HEK293 (cell line): ENCODE measurements at regions not wholly inside any gene's neighbourhood (a gene's known extent, or its start where the extent isn't known, plus 50 kb on each side); places are given as distances from the start of the nearest gene placed in this dataset.
"Not testable (repeated sequence)": the region's sequence is repeated elsewhere in the genome, so short reads cannot be mapped to it uniquely, and the experiment has no call there.

Experiments
- CTCF ChIA-PET: fragments of 350-600 bp; formaldehyde crosslinking; extraction: SDS; loops from one replicate; lab custom pipeline; 2021; ENCODE audit warnings: antibody characterized with exemption; lab: Yijun Ruan, JAX
- POLR2A ChIA-PET: fragments of 300-600 bp; formaldehyde crosslinking; extraction: SDS; loops from one replicate; lab custom pipeline; 2020; ENCODE audit warnings: antibody characterized with exemption, inconsistent platforms; lab: Yijun Ruan, JAX
- H3K27ac ChIP-seq: fragments of 200-500 bp; sonication (Bioruptor generic); 2 replicates; pipeline ENCODE4 v1.5.1; 2014; ENCODE audit warnings: low read depth, low read length, control low read depth, inconsistent platforms; ENCODE audit errors: extremely low read depth
- H3K36me3 ChIP-seq, 2 experiments: fragments of 200-500 bp in 1 of 2; sonication (Bioruptor generic) in 1 of 2; 1 replicate in 1 of 2; 2 replicates in 1 of 2; pipeline ENCODE4 v1.5.1; 2014 to 2017; ENCODE audit warnings: inconsistent platforms in 2 of 2, low read length in 2 of 2; ENCODE audit not compliant: control insufficient read depth in 2 of 2, insufficient read depth in 1 of 2
- H3K4me1 ChIP-seq: fragments of 200-500 bp; sonication (Bioruptor generic); 2 replicates; pipeline ENCODE4 v1.5.1; 2014; ENCODE audit warnings: mild to moderate bottlenecking, low read length, inconsistent platforms; ENCODE audit not compliant: control insufficient read depth, insufficient read depth
- H3K4me3 ChIP-seq: 2 replicates; pipeline ENCODE4 v1.5.1; 2011; ENCODE audit warnings: low read depth, mild to moderate bottlenecking, control low read depth, low read length, moderate library complexity
- H3K9me3 ChIP-seq: fragments of 200-500 bp; sonication (Bioruptor generic); 2 replicates; pipeline ENCODE4 v1.5.1; 2014; ENCODE audit warnings: low read depth, low read length, inconsistent platforms; ENCODE audit not compliant: control insufficient read depth, insufficient read depth
- MEIS1 ChIP-seq: sonication (generic); formaldehyde crosslinking; IDR thresholded peaks from 2 replicates; pipeline ENCODE4 v1.8.1; 2022; ENCODE audit warnings: missing genetic modification reagents, mild to moderate bottlenecking, borderline replicate concordance
- OVOL3 ChIP-seq: fragments of 450-650 bp; formaldehyde crosslinking; IDR thresholded peaks from 2 replicates; pipeline ENCODE4 v1.5.1; 2016; ENCODE audit warnings: missing biosample characterization, missing genetic modification characterization
- WT1 ChIP-seq: fragments of 450-650 bp; formaldehyde crosslinking; IDR thresholded peaks from 2 replicates; pipeline ENCODE4 v1.5.1; 2016; ENCODE audit warnings: missing biosample characterization, missing genetic modification characterization
- YY2 ChIP-seq: fragments of 450-650 bp; formaldehyde crosslinking; IDR thresholded peaks from 2 replicates; pipeline ENCODE4 v1.5.1; 2016; ENCODE audit warnings: missing biosample characterization, missing genetic modification characterization
- ZBTB8A ChIP-seq: fragments of 450-650 bp; formaldehyde crosslinking; IDR thresholded peaks from 2 replicates; pipeline ENCODE4 v1.5.1; 2016; ENCODE audit warnings: missing biosample characterization, missing genetic modification characterization
- ZNF121 ChIP-seq: fragments of 450-650 bp; formaldehyde crosslinking; IDR thresholded peaks from 2 replicates; pipeline ENCODE4 v1.5.1; 2016; ENCODE audit warnings: missing biosample characterization, missing genetic modification characterization
- ZNF140 ChIP-seq: fragments of 450-650 bp; formaldehyde crosslinking; IDR thresholded peaks from 2 replicates; pipeline ENCODE4 v1.5.1; 2016; ENCODE audit warnings: missing biosample characterization, missing genetic modification characterization
- ZNF155 ChIP-seq: fragments of 450-650 bp; formaldehyde crosslinking; IDR thresholded peaks from 2 replicates; pipeline ENCODE4 v1.5.1; 2016; ENCODE audit warnings: missing biosample characterization, missing genetic modification characterization
- ZNF19 ChIP-seq: fragments of 450-650 bp; formaldehyde crosslinking; IDR thresholded peaks from 2 replicates; pipeline ENCODE4; 2016; ENCODE audit warnings: missing biosample characterization, missing genetic modification characterization, low read depth
- ZNF302 ChIP-seq: fragments of 450-650 bp; formaldehyde crosslinking; IDR thresholded peaks from 2 replicates; pipeline ENCODE4 v1.5.1; 2016; ENCODE audit warnings: missing biosample characterization, missing genetic modification characterization, low read depth
- ZNF394 ChIP-seq: fragments of 450-650 bp; formaldehyde crosslinking; IDR thresholded peaks from 2 replicates; pipeline ENCODE4 v1.5.1; 2016; ENCODE audit warnings: missing biosample characterization, missing genetic modification characterization, mild to moderate bottlenecking, moderate library complexity, borderline replicate concordance
- ZNF555 ChIP-seq: fragments of 450-650 bp; formaldehyde crosslinking; conservative IDR thresholded peaks from 2 replicates; pipeline ENCODE4 v1.5.1; 2017; ENCODE audit warnings: missing biosample characterization, mild to moderate bottlenecking, missing genetic modification characterization, inconsistent platforms
- ZNF621 ChIP-seq: fragments of 450-650 bp; formaldehyde crosslinking; IDR thresholded peaks from 2 replicates; pipeline ENCODE4 v1.5.1; 2017; ENCODE audit warnings: missing biosample characterization, missing genetic modification characterization
- ZNF776 ChIP-seq: fragments of 450-650 bp; formaldehyde crosslinking; IDR thresholded peaks from 2 replicates; pipeline ENCODE4 v1.5.0; 2017; ENCODE audit warnings: missing biosample characterization, missing genetic modification characterization, borderline replicate concordance
- ZNF785 ChIP-seq: fragments of 450-650 bp; formaldehyde crosslinking; IDR thresholded peaks from 2 replicates; pipeline ENCODE4 v1.5.1; 2016; ENCODE audit warnings: missing biosample characterization, missing genetic modification characterization
- TF ChIP-seq, protein P1 (sequence below): fragments of 450-650 bp; formaldehyde crosslinking; IDR thresholded peaks from 2 replicates; pipeline ENCODE4 v1.5.1; 2017; ENCODE audit warnings: missing biosample characterization, missing genetic modification characterization
- TF ChIP-seq, protein P2 (sequence below): fragments of 450-650 bp; formaldehyde crosslinking; conservative IDR thresholded peaks from 2 replicates; pipeline ENCODE4 v1.5.1; 2016; ENCODE audit warnings: low read depth, missing biosample characterization, missing genetic modification characterization
- TF ChIP-seq, protein P3 (sequence below): fragments of 450-650 bp; formaldehyde crosslinking; IDR thresholded peaks from 2 replicates; pipeline ENCODE4 v1.5.1; 2016; ENCODE audit warnings: missing biosample characterization, missing genetic modification characterization
- TF ChIP-seq, protein P4 (sequence below): fragments of 450-650 bp; formaldehyde crosslinking; conservative IDR thresholded peaks from 2 replicates; pipeline ENCODE4 v1.5.1; 2016; ENCODE audit warnings: low read depth, missing biosample characterization, missing genetic modification characterization

DNA sequence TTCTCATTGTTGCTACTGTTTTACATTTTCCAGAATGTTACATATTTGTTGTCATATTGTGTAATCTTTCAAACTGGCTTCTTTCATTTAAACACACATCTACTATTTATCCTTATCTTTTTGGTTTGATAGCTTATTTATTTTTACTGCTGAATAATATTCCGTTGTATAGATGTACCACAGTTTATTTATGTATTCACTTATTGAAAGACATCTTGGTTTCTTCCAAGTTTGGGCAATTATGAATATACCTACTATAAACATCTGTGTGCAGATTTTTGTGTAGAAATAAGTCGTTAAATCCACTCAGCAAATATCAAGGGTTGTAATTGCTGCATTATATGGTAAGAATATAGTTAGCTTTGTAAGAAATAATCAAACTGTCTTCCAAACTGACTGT lies 669.2 kb downstream of the TNS3 start (continued):
- TF ChIP-seq ZNF121 (tag by site-specific recombination) (no peak), ZNF555 (tag by site-specific recombination) (no peak)
- TF ChIP-seq, protein P1, sequence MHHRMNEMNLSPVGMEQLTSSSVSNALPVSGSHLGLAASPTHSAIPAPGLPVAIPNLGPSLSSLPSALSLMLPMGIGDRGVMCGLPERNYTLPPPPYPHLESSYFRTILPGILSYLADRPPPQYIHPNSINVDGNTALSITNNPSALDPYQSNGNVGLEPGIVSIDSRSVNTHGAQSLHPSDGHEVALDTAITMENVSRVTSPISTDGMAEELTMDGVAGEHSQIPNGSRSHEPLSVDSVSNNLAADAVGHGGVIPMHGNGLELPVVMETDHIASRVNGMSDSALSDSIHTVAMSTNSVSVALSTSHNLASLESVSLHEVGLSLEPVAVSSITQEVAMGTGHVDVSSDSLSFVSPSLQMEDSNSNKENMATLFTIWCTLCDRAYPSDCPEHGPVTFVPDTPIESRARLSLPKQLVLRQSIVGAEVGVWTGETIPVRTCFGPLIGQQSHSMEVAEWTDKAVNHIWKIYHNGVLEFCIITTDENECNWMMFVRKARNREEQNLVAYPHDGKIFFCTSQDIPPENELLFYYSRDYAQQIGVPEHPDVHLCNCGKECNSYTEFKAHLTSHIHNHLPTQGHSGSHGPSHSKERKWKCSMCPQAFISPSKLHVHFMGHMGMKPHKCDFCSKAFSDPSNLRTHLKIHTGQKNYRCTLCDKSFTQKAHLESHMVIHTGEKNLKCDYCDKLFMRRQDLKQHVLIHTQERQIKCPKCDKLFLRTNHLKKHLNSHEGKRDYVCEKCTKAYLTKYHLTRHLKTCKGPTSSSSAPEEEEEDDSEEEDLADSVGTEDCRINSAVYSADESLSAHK (tag by site-specific recombination) = no peak

DNA sequence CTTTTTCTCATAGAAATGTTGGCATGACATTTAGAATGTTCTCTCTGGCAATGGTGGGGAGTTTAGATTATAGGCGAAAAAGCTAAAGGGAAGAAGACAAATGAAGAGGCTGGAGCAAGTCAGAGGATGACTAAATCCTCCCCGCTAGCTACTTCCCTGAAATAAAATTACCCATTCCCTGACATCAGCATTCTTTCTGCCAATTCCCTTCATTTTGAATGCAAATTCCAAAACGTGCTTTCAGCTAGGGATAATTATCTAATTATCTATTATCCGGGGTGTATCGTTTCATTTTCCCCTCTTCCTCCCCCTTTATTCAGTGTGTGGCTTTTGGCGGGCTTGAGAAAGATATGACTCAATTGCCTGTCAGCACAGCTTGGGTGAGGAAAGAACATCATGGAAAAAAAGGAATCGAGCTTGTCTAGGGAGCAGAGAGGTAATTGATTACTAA lies 672.3 kb downstream of the TNS3 start:
- TF ChIP-seq ZNF19 = no peak
- TF ChIP-seq WT1 = peak; percentile 12; the same call in 1 of the 2 replicates
- no peak for TF ChIP-seq ZNF140 (tag by site-specific recombination)
- TF ChIP-seq OVOL3 = no peak
- no peak for TF ChIP-seq YY2 (tag by site-specific recombination)
- Histone ChIP-seq H3K4me3 (no peak overlapping the region), H3K27ac (no peak overlapping the region), H3K9me3 (no peaks in the 10 kb centered on the region), H3K36me3 (no peaks in the 10 kb centered on the region), H3K4me1 (peaks cover 11% of the 10 kb centered on the region)
- POLR2A ChIA-PET = no interaction called here
- CTCF ChIA-PET = interaction anchor here (0.5 to 0.7 kb wide), 2 partner anchors 19 to 68 kb away, joined by 3 read pairs; no protein-coding TSS in a partner anchor

DNA sequence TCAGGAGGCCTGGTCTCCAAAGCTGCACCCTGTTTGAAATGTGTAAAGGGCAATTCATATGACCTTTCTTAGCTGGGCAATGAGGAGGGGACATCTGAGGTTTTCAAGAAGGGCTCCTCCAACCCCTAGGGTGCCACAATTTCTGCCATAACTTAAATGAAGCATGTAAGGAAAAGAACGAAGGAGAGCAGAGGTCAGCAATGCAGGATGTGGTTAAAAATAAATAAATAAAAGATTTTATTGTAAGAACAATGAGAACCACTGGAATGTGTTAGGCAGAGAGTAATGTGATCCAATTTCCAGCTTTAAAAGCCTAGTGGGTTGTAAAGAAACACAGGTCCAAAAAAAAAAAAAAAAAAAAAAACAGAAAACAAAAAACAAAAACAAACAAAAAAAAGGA lies 673.1 kb downstream of the TNS3 start:
- CTCF ChIA-PET = interaction anchor here (0.6 to 0.7 kb wide), 3 partner anchors 29 to 239 kb away, joined by 3 to 5 read pairs (median 4); no protein-coding TSS in a partner anchor

DNA sequence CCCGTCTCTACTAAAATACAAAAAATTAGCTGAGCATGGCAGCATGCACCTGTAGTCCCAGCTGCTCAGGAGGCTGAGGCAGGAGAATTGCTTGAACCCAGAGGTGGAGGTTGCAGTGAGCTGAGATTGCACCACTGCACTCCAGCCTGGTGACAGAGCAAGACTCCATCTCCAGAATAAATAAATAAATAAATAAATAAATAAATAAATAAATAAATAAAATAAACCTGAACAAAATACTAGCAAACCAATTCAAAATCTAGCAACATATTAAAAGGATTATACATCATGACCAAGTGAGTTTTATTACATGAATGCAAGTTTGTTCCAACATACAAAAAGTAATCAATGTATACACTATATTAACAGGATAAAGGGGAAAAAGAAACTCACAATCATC lies 677.4 kb downstream of the TNS3 start:
- peaks cover 14% of the 10 kb centered on the region for H3K4me1 ChIP-seq
- H3K9me3 ChIP-seq, H3K36me3 ChIP-seq, POLR2A ChIA-PET, H3K27ac ChIP-seq, CTCF ChIA-PET, H3K4me3 ChIP-seq: not testable (repeated sequence)
- TF ChIP-seq, protein P2, sequence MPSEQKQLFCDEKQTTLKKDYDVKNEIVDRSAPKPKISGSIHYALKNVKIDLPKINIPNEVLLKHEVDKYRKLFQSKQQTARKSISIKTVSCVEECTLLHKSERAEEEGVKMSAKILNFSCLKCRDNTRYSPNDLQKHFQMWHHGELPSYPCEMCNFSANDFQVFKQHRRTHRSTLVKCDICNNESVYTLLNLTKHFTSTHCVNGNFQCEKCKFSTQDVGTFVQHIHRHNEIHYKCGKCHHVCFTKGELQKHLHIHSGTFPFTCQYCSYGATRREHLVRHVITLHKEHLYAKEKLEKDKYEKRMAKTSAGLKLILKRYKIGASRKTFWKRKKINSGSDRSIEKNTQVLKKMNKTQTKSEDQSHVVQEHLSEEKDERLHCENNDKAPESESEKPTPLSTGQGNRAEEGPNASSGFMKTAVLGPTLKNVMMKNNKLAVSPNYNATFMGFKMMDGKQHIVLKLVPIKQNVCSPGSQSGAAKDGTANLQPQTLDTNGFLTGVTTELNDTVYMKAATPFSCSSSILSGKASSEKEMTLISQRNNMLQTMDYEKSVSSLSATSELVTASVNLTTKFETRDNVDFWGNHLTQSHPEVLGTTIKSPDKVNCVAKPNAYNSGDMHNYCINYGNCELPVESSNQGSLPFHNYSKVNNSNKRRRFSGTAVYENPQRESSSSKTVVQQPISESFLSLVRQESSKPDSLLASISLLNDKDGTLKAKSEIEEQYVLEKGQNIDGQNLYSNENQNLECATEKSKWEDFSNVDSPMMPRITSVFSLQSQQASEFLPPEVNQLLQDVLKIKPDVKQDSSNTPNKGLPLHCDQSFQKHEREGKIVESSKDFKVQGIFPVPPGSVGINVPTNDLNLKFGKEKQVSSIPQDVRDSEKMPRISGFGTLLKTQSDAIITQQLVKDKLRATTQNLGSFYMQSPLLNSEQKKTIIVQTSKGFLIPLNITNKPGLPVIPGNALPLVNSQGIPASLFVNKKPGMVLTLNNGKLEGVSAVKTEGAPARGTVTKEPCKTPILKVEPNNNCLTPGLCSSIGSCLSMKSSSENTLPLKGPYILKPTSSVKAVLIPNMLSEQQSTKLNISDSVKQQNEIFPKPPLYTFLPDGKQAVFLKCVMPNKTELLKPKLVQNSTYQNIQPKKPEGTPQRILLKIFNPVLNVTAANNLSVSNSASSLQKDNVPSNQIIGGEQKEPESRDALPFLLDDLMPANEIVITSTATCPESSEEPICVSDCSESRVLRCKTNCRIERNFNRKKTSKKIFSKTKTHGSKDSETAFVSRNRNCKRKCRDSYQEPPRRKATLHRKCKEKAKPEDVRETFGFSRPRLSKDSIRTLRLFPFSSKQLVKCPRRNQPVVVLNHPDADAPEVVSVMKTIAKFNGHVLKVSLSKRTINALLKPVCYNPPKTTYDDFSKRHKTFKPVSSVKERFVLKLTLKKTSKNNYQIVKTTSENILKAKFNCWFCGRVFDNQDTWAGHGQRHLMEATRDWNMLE (tag by site-specific recombination) = peak; percentile 73
- TF ChIP-seq, protein P3, sequence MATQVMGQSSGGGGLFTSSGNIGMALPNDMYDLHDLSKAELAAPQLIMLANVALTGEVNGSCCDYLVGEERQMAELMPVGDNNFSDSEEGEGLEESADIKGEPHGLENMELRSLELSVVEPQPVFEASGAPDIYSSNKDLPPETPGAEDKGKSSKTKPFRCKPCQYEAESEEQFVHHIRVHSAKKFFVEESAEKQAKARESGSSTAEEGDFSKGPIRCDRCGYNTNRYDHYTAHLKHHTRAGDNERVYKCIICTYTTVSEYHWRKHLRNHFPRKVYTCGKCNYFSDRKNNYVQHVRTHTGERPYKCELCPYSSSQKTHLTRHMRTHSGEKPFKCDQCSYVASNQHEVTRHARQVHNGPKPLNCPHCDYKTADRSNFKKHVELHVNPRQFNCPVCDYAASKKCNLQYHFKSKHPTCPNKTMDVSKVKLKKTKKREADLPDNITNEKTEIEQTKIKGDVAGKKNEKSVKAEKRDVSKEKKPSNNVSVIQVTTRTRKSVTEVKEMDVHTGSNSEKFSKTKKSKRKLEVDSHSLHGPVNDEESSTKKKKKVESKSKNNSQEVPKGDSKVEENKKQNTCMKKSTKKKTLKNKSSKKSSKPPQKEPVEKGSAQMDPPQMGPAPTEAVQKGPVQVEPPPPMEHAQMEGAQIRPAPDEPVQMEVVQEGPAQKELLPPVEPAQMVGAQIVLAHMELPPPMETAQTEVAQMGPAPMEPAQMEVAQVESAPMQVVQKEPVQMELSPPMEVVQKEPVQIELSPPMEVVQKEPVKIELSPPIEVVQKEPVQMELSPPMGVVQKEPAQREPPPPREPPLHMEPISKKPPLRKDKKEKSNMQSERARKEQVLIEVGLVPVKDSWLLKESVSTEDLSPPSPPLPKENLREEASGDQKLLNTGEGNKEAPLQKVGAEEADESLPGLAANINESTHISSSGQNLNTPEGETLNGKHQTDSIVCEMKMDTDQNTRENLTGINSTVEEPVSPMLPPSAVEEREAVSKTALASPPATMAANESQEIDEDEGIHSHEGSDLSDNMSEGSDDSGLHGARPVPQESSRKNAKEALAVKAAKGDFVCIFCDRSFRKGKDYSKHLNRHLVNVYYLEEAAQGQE (tag by site-specific recombination) = peak; percentile 36; the same call in 1 of the 2 replicates
- TF ChIP-seq ZNF394 = peak; percentile 66; the same call in 1 of the 2 replicates
- peak; percentile 57 for TF ChIP-seq ZBTB8A (tag by site-specific recombination)
- TF ChIP-seq, protein P4, sequence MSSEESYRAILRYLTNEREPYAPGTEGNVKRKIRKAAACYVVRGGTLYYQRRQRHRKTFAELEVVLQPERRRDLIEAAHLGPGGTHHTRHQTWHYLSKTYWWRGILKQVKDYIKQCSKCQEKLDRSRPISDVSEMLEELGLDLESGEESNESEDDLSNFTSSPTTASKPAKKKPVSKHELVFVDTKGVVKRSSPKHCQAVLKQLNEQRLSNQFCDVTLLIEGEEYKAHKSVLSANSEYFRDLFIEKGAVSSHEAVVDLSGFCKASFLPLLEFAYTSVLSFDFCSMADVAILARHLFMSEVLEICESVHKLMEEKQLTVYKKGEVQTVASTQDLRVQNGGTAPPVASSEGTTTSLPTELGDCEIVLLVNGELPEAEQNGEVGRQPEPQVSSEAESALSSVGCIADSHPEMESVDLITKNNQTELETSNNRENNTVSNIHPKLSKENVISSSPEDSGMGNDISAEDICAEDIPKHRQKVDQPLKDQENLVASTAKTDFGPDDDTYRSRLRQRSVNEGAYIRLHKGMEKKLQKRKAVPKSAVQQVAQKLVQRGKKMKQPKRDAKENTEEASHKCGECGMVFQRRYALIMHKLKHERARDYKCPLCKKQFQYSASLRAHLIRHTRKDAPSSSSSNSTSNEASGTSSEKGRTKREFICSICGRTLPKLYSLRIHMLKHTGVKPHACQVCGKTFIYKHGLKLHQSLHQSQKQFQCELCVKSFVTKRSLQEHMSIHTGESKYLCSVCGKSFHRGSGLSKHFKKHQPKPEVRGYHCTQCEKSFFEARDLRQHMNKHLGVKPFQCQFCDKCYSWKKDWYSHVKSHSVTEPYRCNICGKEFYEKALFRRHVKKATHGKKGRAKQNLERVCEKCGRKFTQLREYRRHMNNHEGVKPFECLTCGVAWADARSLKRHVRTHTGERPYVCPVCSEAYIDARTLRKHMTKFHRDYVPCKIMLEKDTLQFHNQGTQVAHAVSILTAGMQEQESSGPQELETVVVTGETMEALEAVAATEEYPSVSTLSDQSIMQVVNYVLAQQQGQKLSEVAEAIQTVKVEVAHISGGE (tag by site-specific recombination) = peak; percentile 58; the same call in 1 of the 2 replicates

More for the DNA sequence above, 673.1 kb downstream of the TNS3 start:
- H3K36me3 ChIP-seq = no peaks in the 10 kb centered on the region
- H3K4me3 ChIP-seq = no peak overlapping the region
- TF ChIP-seq ZNF302 (tag by site-specific recombination) = no peak
- no peak for TF ChIP-seq ZNF776 (tag by site-specific recombination)
- TF ChIP-seq ZNF785 (tag by site-specific recombination) = no peak
- no peak for TF ChIP-seq MEIS1 (CRISPR knock-in tag)
- no peak for TF ChIP-seq ZNF155
- TF ChIP-seq ZNF621 = no peak
- peaks cover 11% of the 10 kb centered on the region for H3K4me1 ChIP-seq
- no peak overlapping the region for H3K27ac ChIP-seq
- no peaks in the 10 kb centered on the region for H3K9me3 ChIP-seq
- POLR2A ChIA-PET = interaction anchor here (0.6 kb wide), 1 partner anchor 525 kb away, joined by 3 read pairs; no protein-coding TSS in a partner anchor
